Spleen (tissue), 7 donors: ENCODE measurements at regions not wholly inside any gene's neighbourhood (a gene's known extent, or its start where the extent isn't known, plus 50 kb on each side); places are given as distances from the start of the nearest gene placed in this dataset.

Source experiments
- POLR2AphosphoS5 ChIP-seq, 3 donors: sonication (generic); formaldehyde crosslinking; IDR thresholded peaks; one replicate each; pipeline ENCODE4 v1.5.1; 2017; ENCODE audit warnings: antibody characterized with exemption in 3 of 3
- TF ChIP-seq, protein P1 (sequence below), 11 experiments: fragments of 200-600 bp in 7 of 11; fragments of 450-650 bp in 4 of 11; sonication (generic) in 4 of 11; IDR thresholded peaks in 8 of 11; conservative IDR thresholded peaks in 3 of 11; 1 replicate in 7 of 11; 2 replicates in 4 of 11; pipeline versions ENCODE4 v1.4.0 to v1.8.0; 2016 to 2021; ENCODE audit warnings: antibody characterized with exemption in 11 of 11, inconsistent platforms in 4 of 11, mild to moderate bottlenecking in 1 of 11
- donor health status: DM: no; HTN: no; CAD: no; lungs with moderate emphysema.
- donor health status: DM: no; HTN: no; CAD: no.
- donor health status: DM: no; HTN: no; CAD: no.

DNA sequence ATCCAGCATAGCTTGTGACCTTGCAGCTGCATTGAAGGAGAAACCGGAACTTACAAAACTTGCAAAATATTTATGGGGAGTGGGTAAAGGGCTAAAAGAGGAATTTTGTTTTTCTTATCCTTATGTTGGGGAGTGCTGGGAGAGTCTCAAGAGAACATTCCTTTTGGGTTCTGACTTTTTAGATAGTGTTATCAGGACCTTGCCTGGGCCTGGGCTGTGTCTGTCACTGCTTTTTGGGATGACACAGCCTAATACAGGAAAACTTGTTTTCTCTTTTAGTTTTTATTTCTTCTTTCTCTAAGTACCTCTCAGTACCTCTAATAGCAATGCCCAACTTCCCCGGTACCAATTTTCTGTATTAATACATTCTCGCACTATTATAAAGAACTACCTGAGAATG is 850.6 kb downstream of the RPS29 start:
- TF ChIP-seq, protein P1, sequence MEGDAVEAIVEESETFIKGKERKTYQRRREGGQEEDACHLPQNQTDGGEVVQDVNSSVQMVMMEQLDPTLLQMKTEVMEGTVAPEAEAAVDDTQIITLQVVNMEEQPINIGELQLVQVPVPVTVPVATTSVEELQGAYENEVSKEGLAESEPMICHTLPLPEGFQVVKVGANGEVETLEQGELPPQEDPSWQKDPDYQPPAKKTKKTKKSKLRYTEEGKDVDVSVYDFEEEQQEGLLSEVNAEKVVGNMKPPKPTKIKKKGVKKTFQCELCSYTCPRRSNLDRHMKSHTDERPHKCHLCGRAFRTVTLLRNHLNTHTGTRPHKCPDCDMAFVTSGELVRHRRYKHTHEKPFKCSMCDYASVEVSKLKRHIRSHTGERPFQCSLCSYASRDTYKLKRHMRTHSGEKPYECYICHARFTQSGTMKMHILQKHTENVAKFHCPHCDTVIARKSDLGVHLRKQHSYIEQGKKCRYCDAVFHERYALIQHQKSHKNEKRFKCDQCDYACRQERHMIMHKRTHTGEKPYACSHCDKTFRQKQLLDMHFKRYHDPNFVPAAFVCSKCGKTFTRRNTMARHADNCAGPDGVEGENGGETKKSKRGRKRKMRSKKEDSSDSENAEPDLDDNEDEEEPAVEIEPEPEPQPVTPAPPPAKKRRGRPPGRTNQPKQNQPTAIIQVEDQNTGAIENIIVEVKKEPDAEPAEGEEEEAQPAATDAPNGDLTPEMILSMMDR (IDR thresholded peaks at IDR 0.05 in 8 of 11, conservative IDR thresholded peaks at IDR 0.05 in 3 of 11), result no peak
- no peak for TF ChIP-seq POLR2AphosphoS5 (IDR thresholded peaks at IDR 0.05)
